ENCODE measurements at regions not wholly inside any gene's neighbourhood (a gene's known extent, or its start where the extent isn't known, plus 50 kb on each side); places are given as distances from the start of the nearest gene placed in this dataset.

GRCh38 chr2:18437909-18438308 lies 122.5 kb downstream of the RDH14 start:
- Histone ChIP-seq H2AFZ (no peak overlapping the region), H3F3A (replicated peaks; ENCODE audit: low read depth) (no peaks in the 10 kb centered on the region), H3K4me1 (ENCODE audit: insufficient read depth) (no peaks in the 10 kb centered on the region), H4K20me1 (replicated peaks; ENCODE audit: insufficient read depth) (no peaks in the 10 kb centered on the region), H3K9me2 (ENCODE audit: insufficient read depth) (no peaks in the 10 kb centered on the region), H3K4me3 (no peak overlapping the region), H3K79me2 (replicated peaks; ENCODE audit: insufficient read depth) (no peaks in the 10 kb centered on the region), H3K27me3 (ENCODE audit: insufficient read depth) (no peaks in the 10 kb centered on the region), H3K36me3 (ENCODE audit: insufficient read depth) (no peaks in the 10 kb centered on the region), H3K4me2 (no peak overlapping the region), H3K27ac (ENCODE audit: low read depth) (no peak overlapping the region)
- DNase-seq (ENCODE audit: low spot score) (no peak), ATAC-seq (no peak)
- Mint-ChIP-seq H3K36me3 (ENCODE audit: low read depth) (no peaks in the 10 kb centered on the region), H3K9me3 (no peaks in the 10 kb centered on the region), H3K27me3 (ENCODE audit: insufficient read depth, low read depth, poor library complexity) (no peaks in the 10 kb centered on the region), H3K4me1 (peaks cover 4% of the 10 kb centered on the region; the same call in 1 of the 3 replicates), H3K27ac (no peak overlapping the region), H3K4me3 (no peak overlapping the region)
- no peak for TF ChIP-seq STAT1 (IDR thresholded peaks at IDR 0.05; ENCODE audit: unreplicated experiment)
- no peak for TF ChIP-seq POLR2AphosphoS5 (IDR thresholded peaks at IDR 0.05; ENCODE audit: low read depth)
- no peak for TF ChIP-seq JUNB (IDR thresholded peaks at IDR 0.05; ENCODE audit: unreplicated experiment)
- TF ChIP-seq EZH2phosphoT487 (IDR thresholded peaks at IDR 0.05; ENCODE audit: unreplicated experiment): no peak
- no peak for TF ChIP-seq EZH2 (IDR thresholded peaks at IDR 0.05; ENCODE audit: low read depth, unreplicated experiment)
- TF ChIP-seq CREB1 (CRISPR knock-in tag; IDR thresholded peaks at IDR 0.05; ENCODE audit: low read depth): no peak
- TF ChIP-seq CTCF (conservative IDR thresholded peaks at IDR 0.05; ENCODE audit: low read depth in 2 of 2): no peak

GRCh38 chr2:18436503-18437005 lies 123.9 kb downstream of the RDH14 start:
- ATAC-seq (no peak), DNase-seq (ENCODE audit: low spot score) (no peak)
- no peak overlapping the region for H3K27ac Mint-ChIP-seq
- no peaks in the 10 kb centered on the region for H3K9me3 Mint-ChIP-seq
- H3K4me3 Mint-ChIP-seq: no peak overlapping the region
- Histone ChIP-seq H3K79me2 (replicated peaks; ENCODE audit: insufficient read depth) (no peaks in the 10 kb centered on the region), H3K36me3 (ENCODE audit: insufficient read depth) (no peaks in the 10 kb centered on the region), H3K4me1 (ENCODE audit: insufficient read depth) (no peaks in the 10 kb centered on the region), H2AFZ (peak overlapping the region; percentile 70; the same call in 1 of the 2 replicates), H3K27me3 (ENCODE audit: insufficient read depth) (no peaks in the 10 kb centered on the region), H3F3A (replicated peaks; ENCODE audit: low read depth) (no peaks in the 10 kb centered on the region), H3K4me3 (no peak overlapping the region), H3K4me2 (no peak overlapping the region), H4K20me1 (replicated peaks; ENCODE audit: insufficient read depth) (no peaks in the 10 kb centered on the region), H3K27ac (ENCODE audit: low read depth) (no peak overlapping the region), H3K9me2 (ENCODE audit: insufficient read depth) (no peaks in the 10 kb centered on the region)
- H3K27me3 Mint-ChIP-seq (ENCODE audit: insufficient read depth, low read depth, poor library complexity): no peaks in the 10 kb centered on the region
- H3K36me3 Mint-ChIP-seq (ENCODE audit: low read depth): no peaks in the 10 kb centered on the region
- TF ChIP-seq POLR2AphosphoS5 (IDR thresholded peaks at IDR 0.05; ENCODE audit: low read depth) (no peak), STAT1 (IDR thresholded peaks at IDR 0.05; ENCODE audit: unreplicated experiment) (no peak), EZH2 (IDR thresholded peaks at IDR 0.05; ENCODE audit: low read depth, unreplicated experiment) (no peak), ZNF331 (CRISPR knock-in tag; IDR thresholded peaks at IDR 0.05; ENCODE audit: low read depth) (no peak), ETS1 (IDR thresholded peaks at IDR 0.05) (no peak), JUNB (IDR thresholded peaks at IDR 0.05; ENCODE audit: unreplicated experiment) (no peak), ZNF462 (CRISPR knock-in tag; IDR thresholded peaks at IDR 0.05) (no peak), CREB1 (CRISPR knock-in tag; IDR thresholded peaks at IDR 0.05; ENCODE audit: low read depth) (no peak), CTCF (conservative IDR thresholded peaks at IDR 0.05; ENCODE audit: low read depth in 2 of 2) (no peak)
- H3K4me1 Mint-ChIP-seq: peaks cover 4% of the 10 kb centered on the region; the same call in 1 of the 3 replicates
